Prostate gland (tissue), 2 donors: ENCODE measurements at regions not wholly inside any gene's neighbourhood (a gene's known extent, or its start where the extent isn't known, plus 50 kb on each side); places are given as distances from the start of the nearest gene placed in this dataset.

ENCODE experiments used
- CTCF ChIP-seq, 4 experiments: fragments of 200-600 bp in 2 of 4; fragments of 450-650 bp in 2 of 4; sonication (generic) in 2 of 4; IDR thresholded peaks; 1 replicate in 3 of 4; 2 replicates in 1 of 4; pipeline ENCODE4 v1.5.1; 2016 to 2019; ENCODE audit warnings: antibody characterized with exemption in 4 of 4, mild to moderate bottlenecking in 2 of 4, moderate library complexity in 2 of 4
- POLR2A ChIP-seq: fragments of 450-650 bp; IDR thresholded peaks from one replicate; pipeline ENCODE4 v1.6.1; 2016; ENCODE audit warnings: antibody characterized with exemption, mild to moderate bottlenecking
- POLR2AphosphoS5 ChIP-seq: sonication (generic); formaldehyde crosslinking; IDR thresholded peaks from one replicate; pipeline ENCODE4 v1.6.1; 2017; ENCODE audit warnings: antibody characterized with exemption

DNA sequence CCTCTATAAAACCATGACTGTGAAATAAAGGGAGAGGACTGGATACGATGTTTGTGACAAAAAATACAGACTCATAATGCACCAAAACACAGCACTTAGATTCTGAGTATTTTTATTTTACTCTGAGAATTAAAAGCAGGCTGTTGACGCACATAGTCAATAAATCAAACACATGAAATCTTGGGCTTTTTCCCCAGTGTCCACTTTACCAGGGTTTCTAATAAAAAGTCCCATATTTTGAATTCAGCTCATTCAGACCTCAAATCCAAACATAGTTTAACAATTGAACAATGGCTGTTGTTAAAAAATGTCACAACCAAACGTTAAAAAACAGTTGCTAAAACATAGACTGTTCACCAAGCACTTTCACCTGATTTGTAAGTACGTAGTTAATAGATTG lies 553.4 kb downstream of the LTN1 start:
- TF ChIP-seq CTCF (IDR thresholded peaks at IDR 0.05), result no peak
- no peak for TF ChIP-seq POLR2A
- TF ChIP-seq POLR2AphosphoS5, result no peak
